IMR-90 (cell line): ENCODE measurements at regions not wholly inside any gene's neighbourhood (a gene's known extent, or its start where the extent isn't known, plus 50 kb on each side); places are given as distances from the start of the nearest gene placed in this dataset.

Experiments
- ATAC-seq: fragments of 200-7000 bp; cut with Tn5 transposase; 2 replicates; pipeline ENCODE4 v1.9.1; 2020; ENCODE audit warnings: low read depth, mild to moderate bottlenecking, moderate library complexity
- BruUV-seq: library from RNA; stranded (reverse); fragments of 400-500 nt; replicated peaks from 2 replicates; lab custom pipeline; 2021; lab: Mats Ljungman, UMichigan
- CTCF ChIA-PET: fragments of 300-600 bp; formaldehyde crosslinking; extraction: SDS; loops from one replicate; lab custom pipeline; 2021; ENCODE audit warnings: antibody characterized with exemption; lab: Yijun Ruan, JAX
- POLR2A ChIA-PET: fragments of 300-600 bp; sonication (Branson Sonifier 250); formaldehyde crosslinking; loops from one replicate; lab custom pipeline; 2022; ENCODE audit warnings: antibody characterized with exemption; ENCODE audit not compliant: unreplicated experiment; lab: Charles Lee
- DNase-seq: peaks from one replicate; pipeline ENCODE4 v3.0.0; 2013
- H2AFZ ChIP-seq: replicated peaks from 2 replicates; pipeline ENCODE3; 2013; ENCODE audit warnings: low read length, mild to moderate bottlenecking; ENCODE audit not compliant: poor library complexity
- H2AK5ac ChIP-seq: 2 replicates; pipeline ENCODE4 v1.6.1; 2013; ENCODE audit warnings: low read depth, low read length, inconsistent platforms
- H2AK9ac ChIP-seq: replicated peaks from 2 replicates; pipeline ENCODE3; 2013; ENCODE audit warnings: mild to moderate bottlenecking, low read depth, low read length, moderate library complexity; ENCODE audit not compliant: poor library complexity
- H2BK120ac ChIP-seq: 2 replicates; pipeline ENCODE4 v1.6.1; 2013; ENCODE audit warnings: low read depth, low read length, inconsistent platforms
- H2BK15ac ChIP-seq: 3 replicates; pipeline ENCODE4 v1.6.1; 2013; ENCODE audit warnings: low read depth, low read length, inconsistent platforms
- H2BK20ac ChIP-seq: 2 replicates; pipeline ENCODE4 v1.6.1; 2013; ENCODE audit warnings: low read depth, mild to moderate bottlenecking, inconsistent platforms, low read length, moderate library complexity
- H2BK5ac ChIP-seq: 2 replicates; pipeline ENCODE4 v1.6.1; 2013; ENCODE audit warnings: mild to moderate bottlenecking, low read depth, low read length, inconsistent platforms; ENCODE audit not compliant: poor library complexity, severe bottlenecking
- H3K14ac ChIP-seq: replicated peaks from 2 replicates; pipeline ENCODE4 v1.6.1; 2013; ENCODE audit warnings: low read depth, low read length, inconsistent platforms
- H3K18ac ChIP-seq: 2 replicates; pipeline ENCODE4 v1.6.1; 2013; ENCODE audit warnings: low read depth, low read length, control low read depth
- H3K23ac ChIP-seq: 2 replicates; pipeline ENCODE4 v1.6.1; 2013; ENCODE audit warnings: low read depth, low read length, inconsistent platforms
- H3K27ac ChIP-seq: 2 replicates; pipeline ENCODE4 v1.5.1; 2013; ENCODE audit warnings: mild to moderate bottlenecking, control low read depth, low read length; ENCODE audit not compliant: insufficient read depth
- H3K27me3 ChIP-seq: 2 replicates; pipeline ENCODE4 v1.6.1; 2013; ENCODE audit warnings: low read length; ENCODE audit not compliant: control insufficient read depth, insufficient read depth
- H3K36me3 ChIP-seq: 2 replicates; pipeline ENCODE4 v1.6.1; 2013; ENCODE audit warnings: low read length, mixed read lengths; ENCODE audit not compliant: control insufficient read depth, insufficient read depth
- H3K4ac ChIP-seq: 2 replicates; pipeline ENCODE4 v1.6.1; 2013; ENCODE audit warnings: low read depth, low read length, inconsistent platforms
- H3K4me1 ChIP-seq: 2 replicates; pipeline ENCODE4 v1.6.1; 2013; ENCODE audit warnings: low read length, mixed read lengths; ENCODE audit not compliant: control insufficient read depth, insufficient read depth
- H3K4me2 ChIP-seq: 2 replicates; pipeline ENCODE4 v1.6.1; 2013; ENCODE audit warnings: low read depth, mild to moderate bottlenecking, control low read depth, low read length, moderate library complexity
- H3K4me3 ChIP-seq: 2 replicates; pipeline ENCODE4 v1.5.1; 2013; ENCODE audit warnings: low read depth, mild to moderate bottlenecking, control low read depth, low read length, moderate library complexity; ENCODE audit not compliant: insufficient read depth
- H3K56ac ChIP-seq: 2 replicates; pipeline ENCODE4 v1.6.1; 2013; ENCODE audit warnings: low read length, inconsistent platforms; ENCODE audit not compliant: insufficient read depth; ENCODE audit errors: extremely low read depth
- H3K79me1 ChIP-seq, 2 experiments: 2 replicates each; pipeline ENCODE4 v1.6.1; 2013; ENCODE audit warnings: low read length in 2 of 2, inconsistent platforms in 1 of 2, low read depth in 1 of 2
- H3K9ac ChIP-seq: 2 replicates; pipeline ENCODE4 v1.6.1; 2013; ENCODE audit warnings: low read depth, low read length, control low read depth
- H3K9me1 ChIP-seq: 2 replicates; pipeline ENCODE4 v1.6.1; 2013; ENCODE audit warnings: low read length, inconsistent platforms; ENCODE audit not compliant: insufficient read depth
- H3K9me3 ChIP-seq: 2 replicates; pipeline ENCODE4 v1.6.1; 2013; ENCODE audit warnings: low read length; ENCODE audit not compliant: control insufficient read depth, insufficient read depth
- H4K20me1 ChIP-seq: 2 replicates; pipeline ENCODE4 v1.6.1; 2013; ENCODE audit warnings: low read length, inconsistent platforms; ENCODE audit not compliant: insufficient read depth
- H4K5ac ChIP-seq: 2 replicates; pipeline ENCODE4 v1.6.1; 2013; ENCODE audit warnings: mild to moderate bottlenecking, low read depth, low read length, control low read depth
- H4K8ac ChIP-seq, 2 experiments: 2 replicates each; pipeline ENCODE4 v1.6.1; 2013; ENCODE audit warnings: low read depth in 2 of 2, low read length in 2 of 2, control low read depth in 1 of 2, inconsistent platforms in 1 of 2
- H4K91ac ChIP-seq: 2 replicates; pipeline ENCODE4 v1.6.1; 2013; ENCODE audit warnings: low read depth, low read length, inconsistent platforms; ENCODE audit not compliant: insufficient read depth
- BHLHE40 ChIP-seq: fragments of 150-350 bp; IDR thresholded peaks from 2 replicates; pipeline ENCODE4 v1.6.1; 2016; ENCODE audit warnings: mild to moderate bottlenecking, low read depth, low read length
- CEBPB ChIP-seq: IDR thresholded peaks from 2 replicates; pipeline ENCODE4 v1.6.1; 2012; ENCODE audit warnings: low read depth, low read length, improper control_type of control experiment
- CHD1 ChIP-seq: IDR thresholded peaks from 2 replicates; pipeline ENCODE4 v1.6.1; 2012; ENCODE audit warnings: low read depth, low read length, improper control_type of control experiment
- MAFK ChIP-seq: IDR thresholded peaks from 2 replicates; pipeline ENCODE4 v1.6.1; 2012; ENCODE audit warnings: low read depth, low read length, improper control_type of control experiment
- MXI1 ChIP-seq: IDR thresholded peaks from 2 replicates; pipeline ENCODE4 v1.6.1; 2012; ENCODE audit warnings: low read depth, mild to moderate bottlenecking, low read length, moderate library complexity, borderline replicate concordance
- NFE2L2 ChIP-seq: fragments of 150-350 bp; IDR thresholded peaks from 2 replicates; pipeline ENCODE4 v1.6.1; 2016; ENCODE audit warnings: low read depth, mild to moderate bottlenecking, low read length
- POLR2A ChIP-seq: IDR thresholded peaks from 2 replicates; pipeline ENCODE4 v1.6.1; 2012; ENCODE audit warnings: mild to moderate bottlenecking, low read depth, low read length
- RAD21 ChIP-seq: IDR thresholded peaks from 2 replicates; pipeline ENCODE4 v1.6.1; 2012; ENCODE audit warnings: low read length, improper control_type of control experiment
- RCOR1 ChIP-seq: IDR thresholded peaks from 2 replicates; pipeline ENCODE4 v1.6.1; 2012; ENCODE audit warnings: mild to moderate bottlenecking, low read length, improper control_type of control experiment; ENCODE audit not compliant: insufficient replicate concordance
- RFX5 ChIP-seq: IDR thresholded peaks from 2 replicates; pipeline ENCODE4 v1.8.0; 2012; ENCODE audit warnings: low read depth, mild to moderate bottlenecking, low read length, moderate library complexity
- WGBS, 2 experiments: methylation state at CpG; one replicate each; pipeline versions ENCODE4 v1.1.5 to v1.1.7; 2013; ENCODE audit warnings: missing lambda C conversion rate in 2 of 2; ENCODE audit not compliant: insufficient read length in 1 of 2; ENCODE audit errors: extremely low coverage in 2 of 2; 5-methylcytosine and 5-hydroxymethylcytosine counted together
- dilution Hi-C: fragments of 300-500 bp; cut with HindIII; formaldehyde crosslinking; loops from one replicate; pipeline ENCODE4 v1.14.3; 2018; ENCODE audit warnings: low sequenced_read_pairs; ENCODE audit not compliant: unreplicated experiment
- in situ Hi-C: fragments of 300-500 bp; cut with MboI; formaldehyde crosslinking; loops from 3 replicates; pipeline ENCODE4 v1.14.3; 2019; ENCODE audit warnings: low sequenced_read_pairs, inconsistent platforms, mixed read lengths
- intact Hi-C: fragments of 100-400 bp; cut with micrococcal nuclease; formaldehyde crosslinking; loops from 2 replicates; pipeline ENCODE4 v1.10.0; 2022
- TF ChIP-seq, protein P1 (sequence below): fragments of 150-350 bp; IDR thresholded peaks from 2 replicates; pipeline ENCODE4 v1.6.1; 2017; ENCODE audit warnings: mild to moderate bottlenecking, antibody characterized with exemption, low read length, low read depth
- TF ChIP-seq, protein P2 (sequence below): conservative IDR thresholded peaks from 2 replicates; pipeline ENCODE4 v1.5.1; 2012; ENCODE audit warnings: mild to moderate bottlenecking, low read depth, low read length, improper control_type of control experiment
- TF ChIP-seq, protein P3 (sequence below): fragments of 150-350 bp; IDR thresholded peaks from 2 replicates; pipeline ENCODE4 v1.6.1; 2016; ENCODE audit warnings: low read depth, mild to moderate bottlenecking, low read length, moderate library complexity, borderline replicate concordance

DNA sequence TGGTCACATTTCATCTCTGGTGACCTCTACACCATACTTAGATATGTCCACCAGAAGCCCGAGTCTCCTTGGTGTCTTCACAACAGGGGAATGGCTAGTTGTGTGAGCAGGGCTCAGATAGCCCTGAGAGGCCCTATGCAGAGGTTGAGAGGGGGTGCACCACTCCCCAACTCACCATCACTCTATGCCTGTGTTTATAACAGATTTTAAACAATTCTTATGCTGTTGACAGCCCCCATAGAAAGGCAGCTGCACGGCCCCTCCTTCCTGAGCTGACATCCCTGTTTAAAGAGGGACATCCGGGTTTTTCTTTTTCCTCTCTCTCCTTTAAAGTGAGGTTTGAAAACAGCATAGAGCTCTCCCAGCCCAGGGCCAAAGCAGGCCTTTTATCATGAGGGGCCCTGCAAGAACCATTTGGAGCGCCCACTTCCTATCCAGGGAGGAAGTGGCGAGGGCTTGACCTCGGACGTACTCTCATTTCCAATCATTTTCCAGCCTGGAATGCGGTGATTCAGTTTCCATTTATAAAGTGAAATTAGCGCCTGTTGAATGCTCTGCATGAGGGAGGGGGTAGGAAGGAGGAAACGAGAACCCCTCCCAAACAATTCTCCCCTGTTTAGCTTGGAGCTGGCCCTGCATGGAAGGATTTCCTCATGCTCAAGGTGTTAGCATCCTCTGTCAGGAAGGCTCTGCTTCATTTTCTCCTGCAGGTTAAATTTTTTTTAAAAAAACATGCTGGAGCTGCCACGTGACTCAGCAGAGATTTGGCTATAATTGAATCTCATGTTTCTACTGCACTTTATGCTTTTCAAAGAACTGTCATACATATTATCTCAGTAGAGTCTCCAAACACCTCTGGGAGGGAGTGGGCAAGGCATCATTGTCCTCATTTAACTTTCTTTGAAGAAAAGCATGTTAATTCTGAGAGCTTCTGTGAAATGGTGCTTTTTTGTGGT, 117.5 kb downstream of the DDX1 start:
- H3K27me3 ChIP-seq, result no peaks in the 10 kb centered on the region
- TF ChIP-seq CEBPB (no peak), RCOR1 (no peak), CHD1 (no peak), POLR2A (no peak), NFE2L2 (no peak), MXI1 (no peak), BHLHE40 (no peak), RFX5 (no peak), RAD21 (no peak), MAFK (no peak)
- TF ChIP-seq, protein P1, sequence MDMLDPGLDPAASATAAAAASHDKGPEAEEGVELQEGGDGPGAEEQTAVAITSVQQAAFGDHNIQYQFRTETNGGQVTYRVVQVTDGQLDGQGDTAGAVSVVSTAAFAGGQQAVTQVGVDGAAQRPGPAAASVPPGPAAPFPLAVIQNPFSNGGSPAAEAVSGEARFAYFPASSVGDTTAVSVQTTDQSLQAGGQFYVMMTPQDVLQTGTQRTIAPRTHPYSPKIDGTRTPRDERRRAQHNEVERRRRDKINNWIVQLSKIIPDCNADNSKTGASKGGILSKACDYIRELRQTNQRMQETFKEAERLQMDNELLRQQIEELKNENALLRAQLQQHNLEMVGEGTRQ, result no peak
- TF ChIP-seq, protein P2, sequence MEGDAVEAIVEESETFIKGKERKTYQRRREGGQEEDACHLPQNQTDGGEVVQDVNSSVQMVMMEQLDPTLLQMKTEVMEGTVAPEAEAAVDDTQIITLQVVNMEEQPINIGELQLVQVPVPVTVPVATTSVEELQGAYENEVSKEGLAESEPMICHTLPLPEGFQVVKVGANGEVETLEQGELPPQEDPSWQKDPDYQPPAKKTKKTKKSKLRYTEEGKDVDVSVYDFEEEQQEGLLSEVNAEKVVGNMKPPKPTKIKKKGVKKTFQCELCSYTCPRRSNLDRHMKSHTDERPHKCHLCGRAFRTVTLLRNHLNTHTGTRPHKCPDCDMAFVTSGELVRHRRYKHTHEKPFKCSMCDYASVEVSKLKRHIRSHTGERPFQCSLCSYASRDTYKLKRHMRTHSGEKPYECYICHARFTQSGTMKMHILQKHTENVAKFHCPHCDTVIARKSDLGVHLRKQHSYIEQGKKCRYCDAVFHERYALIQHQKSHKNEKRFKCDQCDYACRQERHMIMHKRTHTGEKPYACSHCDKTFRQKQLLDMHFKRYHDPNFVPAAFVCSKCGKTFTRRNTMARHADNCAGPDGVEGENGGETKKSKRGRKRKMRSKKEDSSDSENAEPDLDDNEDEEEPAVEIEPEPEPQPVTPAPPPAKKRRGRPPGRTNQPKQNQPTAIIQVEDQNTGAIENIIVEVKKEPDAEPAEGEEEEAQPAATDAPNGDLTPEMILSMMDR, result no peak
- TF ChIP-seq, protein P3, sequence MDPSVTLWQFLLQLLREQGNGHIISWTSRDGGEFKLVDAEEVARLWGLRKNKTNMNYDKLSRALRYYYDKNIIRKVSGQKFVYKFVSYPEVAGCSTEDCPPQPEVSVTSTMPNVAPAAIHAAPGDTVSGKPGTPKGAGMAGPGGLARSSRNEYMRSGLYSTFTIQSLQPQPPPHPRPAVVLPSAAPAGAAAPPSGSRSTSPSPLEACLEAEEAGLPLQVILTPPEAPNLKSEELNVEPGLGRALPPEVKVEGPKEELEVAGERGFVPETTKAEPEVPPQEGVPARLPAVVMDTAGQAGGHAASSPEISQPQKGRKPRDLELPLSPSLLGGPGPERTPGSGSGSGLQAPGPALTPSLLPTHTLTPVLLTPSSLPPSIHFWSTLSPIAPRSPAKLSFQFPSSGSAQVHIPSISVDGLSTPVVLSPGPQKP, result no peak
- WGBS, 2 experiments, result no CpG with 5 or more reads among the region's 11 CpGs
- no peak overlapping the region for H2BK20ac ChIP-seq
- no peak overlapping the region for H3K9ac ChIP-seq
- BruUV-seq, result no TSS peak
- no peaks in the 10 kb centered on the region for H3K36me3 ChIP-seq
- no peak overlapping the region for H2BK15ac ChIP-seq
- no peak overlapping the region for H2AK5ac ChIP-seq
- no peaks in the 10 kb centered on the region for H3K79me1 ChIP-seq
- DNase-seq (no peak), ATAC-seq (no peak)
- no peak overlapping the region for H3K56ac ChIP-seq
- intact Hi-C loops (no loop called here), dilution Hi-C loops (no loop called here), in situ Hi-C loops (no loop called here)
- no peaks in the 10 kb centered on the region for H3K9me1 ChIP-seq
- no peak overlapping the region for H4K91ac ChIP-seq
- no peak overlapping the region for H3K27ac ChIP-seq
- H2BK120ac ChIP-seq, result no peak overlapping the region
- no peak overlapping the region for H4K8ac ChIP-seq
- H3K14ac ChIP-seq, result no peak overlapping the region
- H3K4ac ChIP-seq, result no peak overlapping the region
- no peak overlapping the region for H2BK5ac ChIP-seq
- H3K9me3 ChIP-seq, result peaks cover 8% of the 10 kb centered on the region
- H4K5ac ChIP-seq, result no peak overlapping the region
- no peak overlapping the region for H3K23ac ChIP-seq
- no peak overlapping the region for H3K4me3 ChIP-seq
- H3K4me2 ChIP-seq, result no peak overlapping the region
- H3K4me1 ChIP-seq, result no peaks in the 10 kb centered on the region
- H2AK9ac ChIP-seq, result no peak overlapping the region
- H4K20me1 ChIP-seq, result no peaks in the 10 kb centered on the region
- H2AFZ ChIP-seq, result no peak overlapping the region
- CTCF ChIA-PET, result no interaction called here
- POLR2A ChIA-PET, result no interaction called here
- H3K18ac ChIP-seq, result no peak overlapping the region
